ENCODE measurements at regions not wholly inside any gene's neighbourhood (a gene's known extent, or its start where the extent isn't known, plus 50 kb on each side); places are given as distances from the start of the nearest gene placed in this dataset.

- TF ChIP-seq CTCF (IDR thresholded peaks at IDR 0.05) (no peak), EP300 (IDR thresholded peaks at IDR 0.05) (no peak)
Observed at GRCh38 chr1:69175053-69175452, 392.7 kb upstream of the LRRC7 start.
